ENCODE measurements at regions not wholly inside any gene's neighbourhood (a gene's known extent, or its start where the extent isn't known, plus 50 kb on each side); places are given as distances from the start of the nearest gene placed in this dataset.
"Not testable (repeated sequence)": the region's sequence is repeated elsewhere in the genome, so short reads cannot be mapped to it uniquely, and the experiment has no call there.

DNA sequence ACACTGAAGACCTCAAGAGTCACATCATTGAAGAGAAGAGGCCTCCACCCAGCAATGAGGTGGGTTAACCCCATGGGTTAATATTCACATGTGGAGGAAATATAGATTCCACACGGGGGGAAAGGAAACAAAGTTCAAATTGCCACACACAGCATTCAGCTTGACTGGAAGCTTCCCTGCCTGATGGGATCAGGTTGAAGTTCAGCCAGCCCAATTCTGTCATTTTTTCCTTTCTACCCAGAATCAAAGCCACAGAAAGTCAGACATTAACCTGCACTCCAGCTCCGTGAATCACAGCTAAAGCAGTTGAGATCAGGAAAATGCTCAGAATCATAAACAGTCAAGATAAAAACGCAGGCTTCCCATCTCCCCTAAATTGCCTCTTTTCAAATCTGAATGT, 208.7 kb upstream of the OBI1 start:
- DNase-seq (ENCODE audit: low read depth) = no peak

DNA sequence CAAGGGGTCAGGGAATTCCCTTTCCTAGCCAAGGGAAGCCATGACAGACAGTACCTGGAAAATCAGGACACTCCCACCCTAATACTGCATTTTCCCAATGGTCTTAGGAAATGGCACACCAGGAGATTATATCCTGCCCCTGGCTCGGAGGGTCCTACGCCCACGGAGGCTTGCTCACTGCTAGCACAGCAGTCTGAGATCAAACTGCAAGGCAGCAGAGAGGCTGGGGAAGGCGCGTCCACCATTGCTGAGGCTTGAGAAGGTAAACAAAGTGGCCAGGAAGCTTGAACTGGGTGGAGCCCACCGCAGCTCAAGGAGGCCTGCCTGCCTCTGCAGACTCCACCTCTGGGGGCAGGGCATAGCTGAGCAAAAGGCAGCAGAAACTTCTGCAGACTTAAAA, 207.1 kb upstream of the OBI1 start:
- DNase-seq (ENCODE audit: low read depth) = not testable (repeated sequence)

DNA sequence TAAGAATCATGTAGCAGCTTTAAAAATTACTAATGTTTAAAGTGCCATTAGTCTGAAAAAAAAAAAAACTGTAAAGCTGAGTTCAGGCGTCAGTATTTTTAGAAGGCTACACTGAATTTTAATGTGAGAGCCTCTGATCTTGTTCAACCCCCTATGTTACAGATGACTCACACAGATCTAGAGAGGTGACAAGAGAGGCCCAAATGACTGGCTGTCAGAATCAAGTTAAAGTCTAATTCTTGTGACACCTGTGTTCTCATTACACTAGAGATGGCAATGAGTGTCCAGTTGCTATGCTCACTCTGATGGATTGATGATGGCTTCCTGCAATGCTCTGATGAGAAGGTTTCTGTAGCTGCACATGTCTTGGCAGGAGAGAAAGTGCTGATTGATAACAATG, 203.5 kb upstream of the OBI1 start:
- DNase-seq (ENCODE audit: low read depth) = no peak

DNA sequence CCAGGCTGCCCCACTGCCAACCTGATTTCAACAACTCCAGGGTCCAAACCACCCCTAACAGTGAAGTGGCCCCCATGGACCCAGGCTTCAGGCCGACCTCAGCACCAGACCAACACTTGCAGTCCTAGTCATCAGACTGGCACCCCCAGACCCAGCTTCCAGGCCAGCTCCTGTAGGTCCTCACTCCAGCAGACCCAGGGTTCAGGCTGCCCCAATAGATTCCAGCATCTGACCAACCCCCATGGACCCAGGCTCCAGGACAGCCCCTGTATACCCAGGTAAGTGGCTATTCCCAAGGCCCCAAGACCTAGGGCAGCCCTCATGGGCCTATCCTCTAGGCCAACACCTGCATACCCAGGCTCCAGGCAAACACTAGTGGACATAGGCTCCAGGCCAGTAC, 193.8 kb upstream of the OBI1 start:
- DNase-seq (ENCODE audit: low read depth) = no peak

DNA sequence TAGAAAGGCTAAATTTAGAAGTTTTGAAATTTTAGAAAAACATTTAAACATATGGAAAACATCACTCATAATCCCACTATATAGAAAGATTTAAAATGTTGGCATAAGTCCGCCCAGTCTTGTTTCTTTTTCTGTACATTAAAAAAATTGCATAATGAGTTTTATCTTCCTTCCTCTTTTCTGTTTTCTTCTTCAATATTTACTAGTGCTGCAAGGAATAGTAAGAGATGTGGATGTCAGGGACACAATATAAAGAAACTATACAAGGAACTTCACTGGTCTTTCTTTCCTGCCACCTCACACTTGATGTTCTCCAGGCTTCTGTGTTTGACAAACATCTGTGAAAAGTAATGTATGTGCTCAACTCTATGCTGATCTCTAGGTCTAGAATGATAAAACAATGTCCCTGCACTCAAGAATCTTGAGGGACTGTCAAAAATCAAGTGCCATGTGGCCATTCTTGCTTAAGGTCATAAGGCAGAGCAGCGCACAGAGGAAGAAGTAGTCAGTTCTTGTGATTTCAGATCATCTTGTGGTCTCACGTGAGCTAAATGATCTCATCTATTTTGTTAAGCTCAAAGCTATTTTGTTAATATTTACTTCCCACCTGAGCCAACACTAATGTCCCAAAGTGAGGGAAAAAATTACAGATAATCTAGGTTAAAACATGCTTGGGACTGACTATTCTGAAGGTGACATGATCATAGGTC, 186.9 kb upstream of the OBI1 start:
- DNase-seq (ENCODE audit: low read depth) = no peak

DNA sequence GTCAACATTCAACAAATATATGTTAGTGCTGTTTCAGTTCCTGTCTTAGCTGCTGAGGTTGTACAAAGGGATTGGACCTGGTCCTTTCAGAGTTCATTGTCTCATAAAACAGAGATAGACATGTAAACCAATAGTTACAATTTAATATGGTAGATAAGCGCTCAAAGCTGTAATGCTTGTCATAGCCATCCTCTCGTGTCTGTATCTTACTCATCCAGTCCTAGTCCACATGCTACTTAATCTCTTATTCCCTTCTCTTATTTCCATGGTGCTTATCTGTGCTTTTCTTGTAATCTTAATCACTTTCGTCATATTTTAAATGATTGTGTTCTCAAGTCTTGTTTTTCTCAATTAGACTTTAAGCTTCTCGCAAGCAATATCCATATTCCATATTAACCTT, 185.2 kb upstream of the OBI1 start:
- no peak for DNase-seq (ENCODE audit: low read depth)

DNA sequence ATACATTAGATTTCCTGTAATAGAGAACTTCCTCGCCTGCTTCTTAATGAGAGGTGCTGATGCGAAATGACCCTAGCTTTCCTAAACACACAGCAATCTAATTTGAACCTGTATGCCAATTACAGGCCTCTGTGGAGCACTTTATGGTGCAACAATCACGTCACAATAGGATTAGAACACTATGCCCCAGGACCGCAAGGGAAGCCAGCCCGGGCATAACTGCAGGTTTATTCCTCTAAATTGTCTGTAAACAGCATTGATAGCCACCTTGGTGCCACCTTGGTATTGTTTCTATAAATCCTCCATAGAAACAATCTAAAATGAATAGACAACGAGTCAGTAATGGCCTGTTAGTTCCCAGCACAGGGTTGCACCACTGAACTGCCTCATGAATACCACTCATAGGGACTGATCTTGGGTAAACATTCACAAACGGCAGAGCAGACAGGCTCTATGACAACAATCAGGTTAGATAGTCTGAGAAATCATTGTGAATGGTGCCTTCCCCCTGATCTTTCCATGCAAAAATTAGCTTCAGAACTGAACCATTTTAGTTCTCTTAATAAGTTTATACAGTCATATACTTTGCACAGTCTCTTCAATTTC, 182.5 kb upstream of the OBI1 start:
- DNase-seq (ENCODE audit: low read depth) = no peak

DNA sequence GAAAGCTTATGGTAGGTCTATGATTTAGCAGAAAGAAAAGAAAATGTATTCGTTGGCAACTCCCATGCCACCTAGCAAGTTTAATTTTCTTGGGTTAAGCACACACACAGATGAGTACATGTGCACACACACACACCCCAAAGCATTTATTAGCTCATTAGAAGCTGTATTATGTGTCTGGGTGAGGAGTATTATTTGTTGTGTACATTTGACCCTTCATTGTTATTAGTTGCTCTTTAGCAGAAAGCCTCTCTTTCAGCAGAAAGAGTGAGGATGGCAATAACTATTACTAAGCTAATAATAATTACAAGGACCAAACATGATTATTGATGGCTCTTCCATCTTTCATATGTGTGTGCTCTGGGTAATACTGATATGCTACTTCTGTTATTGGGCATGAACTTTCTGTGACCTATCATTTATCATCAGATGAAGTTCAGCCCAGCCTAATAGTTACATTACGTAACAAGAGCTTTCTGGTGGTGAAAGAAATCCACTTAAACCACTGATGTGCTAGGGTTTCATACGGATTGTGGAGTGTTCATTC, 177.4 kb upstream of the OBI1 start:
- no peak for DNase-seq (ENCODE audit: low read depth)

DNA sequence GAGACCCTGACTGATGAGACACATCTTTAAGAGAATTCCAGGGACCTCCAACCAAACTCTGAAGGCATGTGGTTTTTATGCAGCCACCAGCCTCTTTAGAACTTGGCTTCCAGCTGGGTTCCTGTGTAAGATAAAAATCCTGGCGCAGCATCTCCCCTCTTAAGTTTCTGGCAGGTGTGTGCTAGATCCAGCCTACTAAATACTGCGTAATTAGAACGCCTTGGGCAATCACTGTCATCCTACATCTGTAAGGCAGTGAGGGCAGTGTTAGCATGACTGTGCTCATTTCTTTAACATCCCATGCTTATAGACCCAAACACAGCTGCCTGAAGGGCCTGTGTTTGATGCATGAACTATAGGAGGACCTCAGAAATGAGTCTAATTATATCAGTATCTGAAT, 173.5 kb upstream of the OBI1 start:
- no peak for DNase-seq (ENCODE audit: low read depth)

DNA sequence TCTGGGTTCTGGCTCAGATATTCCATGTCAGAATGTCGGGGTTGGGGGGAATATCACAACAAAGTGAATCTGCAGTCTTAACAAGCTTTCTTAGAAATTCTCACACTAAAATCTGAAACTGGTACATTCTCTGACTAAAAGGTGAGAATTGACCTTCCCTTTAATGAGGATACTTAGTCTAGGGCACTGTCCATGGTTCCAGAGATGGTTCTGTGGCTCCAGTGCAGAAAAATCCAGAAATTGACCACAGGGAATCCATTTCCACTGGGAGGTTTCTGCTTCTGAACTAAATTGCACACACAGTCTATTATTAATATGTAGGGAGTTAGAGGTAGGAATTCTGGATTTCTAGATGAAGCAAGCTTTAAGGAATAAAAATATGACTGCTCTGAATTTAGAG, 171.6 kb upstream of the OBI1 start:
- DNase-seq (ENCODE audit: low read depth) = no peak

DNA sequence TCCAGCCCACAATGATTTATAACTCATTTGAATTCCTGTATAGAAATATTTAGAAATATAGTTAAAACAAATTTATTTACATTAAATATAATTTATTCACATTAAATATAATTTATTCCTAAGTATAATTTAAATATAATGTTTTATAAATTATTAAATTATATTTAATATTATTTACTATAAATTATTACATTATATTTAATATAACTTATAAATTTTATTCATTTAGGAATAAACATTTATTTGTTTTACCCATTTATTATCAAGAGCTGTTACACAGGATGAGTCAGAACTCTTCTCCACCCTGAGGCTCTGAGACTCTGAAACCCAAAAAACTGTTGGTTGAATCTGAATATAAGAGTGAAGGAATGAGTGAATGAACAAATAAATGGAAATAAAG, 170.9 kb upstream of the OBI1 start:
- DNase-seq (ENCODE audit: low read depth) = no peak

DNA sequence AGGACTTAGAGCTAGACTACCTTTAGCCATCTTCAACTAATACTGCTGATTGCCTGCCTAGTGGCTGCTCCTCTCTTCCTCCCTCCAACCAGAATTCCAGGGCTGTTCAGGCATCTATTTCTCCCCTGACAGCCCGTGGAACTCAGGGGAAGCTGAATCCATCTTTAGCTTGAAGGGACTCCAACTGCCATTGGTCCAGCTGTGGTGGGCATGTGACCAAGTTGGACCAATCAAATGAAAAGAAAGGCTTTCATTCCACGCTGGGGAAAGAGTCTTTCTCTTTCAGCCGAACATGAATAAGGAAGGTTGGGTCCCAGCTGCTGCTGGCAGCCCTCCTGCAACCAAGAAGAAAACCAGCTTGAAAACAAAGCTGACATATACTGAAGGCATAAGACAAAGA, 168.5 kb upstream of the OBI1 start:
- DNase-seq (ENCODE audit: low read depth) = no peak

DNA sequence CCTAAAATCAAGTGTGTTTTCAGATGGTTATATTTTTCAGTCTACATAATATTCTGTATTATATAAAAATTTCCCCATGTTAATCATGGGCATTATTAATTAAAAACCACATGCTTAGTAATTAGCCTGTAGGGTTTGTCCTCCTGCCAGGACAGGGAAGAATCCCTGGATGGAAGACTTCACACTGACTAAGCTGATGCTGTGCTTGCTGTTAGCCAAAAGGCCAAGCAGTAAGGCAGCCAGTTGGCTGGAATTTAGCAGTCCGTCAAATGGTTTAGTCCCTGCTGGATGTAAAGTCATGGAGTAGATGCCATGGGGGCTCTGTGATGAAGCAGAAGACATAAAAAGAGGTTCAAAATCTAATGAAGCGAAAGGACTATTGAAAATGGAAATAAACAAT, 168.0 kb upstream of the OBI1 start:
- no peak for DNase-seq (ENCODE audit: low read depth)

DNA sequence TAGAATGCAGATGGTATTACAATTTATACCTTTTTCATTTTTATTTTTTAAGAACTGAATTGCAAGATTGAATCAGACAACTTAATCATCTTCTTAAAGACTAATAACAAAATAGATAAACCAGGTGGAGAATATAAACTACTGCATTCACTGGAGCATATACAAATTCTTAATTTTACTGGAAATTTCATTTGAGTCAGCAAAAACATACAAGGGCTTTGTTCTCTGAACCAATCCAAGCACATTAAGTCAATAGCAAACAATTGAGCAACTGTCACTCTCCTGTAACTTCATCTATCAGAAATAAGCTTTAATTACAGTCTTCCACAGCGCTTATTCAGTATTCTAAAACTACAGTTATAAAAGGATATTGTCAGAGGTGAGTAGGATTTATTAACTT, 167.4 kb upstream of the OBI1 start:
- no peak for DNase-seq (ENCODE audit: low read depth)

DNA sequence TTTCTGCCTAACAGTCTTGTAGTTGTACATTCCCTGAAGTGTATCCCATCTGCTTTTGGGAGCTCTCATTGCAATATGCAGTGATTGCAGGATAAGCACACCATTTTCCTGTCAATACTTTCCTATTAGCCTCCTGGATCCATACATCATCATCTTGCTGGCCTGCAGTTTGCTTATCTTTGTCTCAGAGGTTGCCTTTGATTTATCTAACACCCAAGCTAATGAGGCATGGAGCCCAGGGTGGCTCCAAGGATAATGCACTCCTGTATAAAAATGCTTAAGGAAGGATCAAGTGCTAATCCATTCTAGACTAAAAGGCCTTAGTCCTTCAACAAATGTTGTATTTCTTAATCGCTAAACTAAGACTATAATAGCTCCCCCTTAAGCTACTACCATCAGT, 161.6 kb upstream of the OBI1 start:
- no peak for DNase-seq (ENCODE audit: low read depth)

DNA sequence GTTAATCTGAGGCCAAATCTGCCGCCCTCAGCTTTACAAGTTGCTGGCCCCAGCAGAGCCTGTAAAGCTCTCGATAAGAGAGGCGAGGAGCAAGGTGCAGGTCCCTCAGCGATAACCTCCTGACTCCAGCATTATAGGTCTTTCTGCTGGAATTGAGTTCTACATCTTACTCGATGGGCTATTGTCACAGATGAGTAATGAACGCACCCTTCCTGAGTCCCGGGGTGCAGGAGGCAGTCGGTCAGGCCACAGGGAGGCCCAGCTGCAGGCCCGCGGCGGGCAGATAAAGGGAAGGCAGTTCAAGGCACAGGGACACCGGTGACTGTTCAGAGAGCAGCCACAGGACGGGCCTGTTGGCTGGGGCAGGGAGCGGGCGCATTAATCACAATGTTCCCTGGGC, 157.6 kb upstream of the OBI1 start:
- DNase-seq (ENCODE audit: low read depth) = no peak

DNA sequence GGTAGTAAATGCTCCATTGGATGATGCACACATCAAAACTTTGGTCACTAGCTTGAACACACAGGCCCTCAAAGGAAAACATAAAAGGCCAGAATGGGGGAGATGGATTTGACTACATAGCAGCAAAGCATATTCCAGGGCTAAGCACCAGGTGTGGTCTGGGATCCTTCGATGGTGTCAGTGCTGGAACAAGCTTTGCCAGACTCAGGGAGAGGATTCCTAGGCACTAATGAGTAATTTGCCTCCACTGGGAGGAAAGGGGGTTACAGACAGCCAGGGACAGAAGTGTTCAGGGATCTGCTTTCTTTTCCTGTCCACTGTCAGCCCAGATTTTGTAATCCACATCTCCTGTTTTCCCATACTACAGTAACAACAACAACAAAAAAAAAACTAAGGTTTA, 157.2 kb upstream of the OBI1 start:
- DNase-seq (ENCODE audit: low read depth) = no peak

DNA sequence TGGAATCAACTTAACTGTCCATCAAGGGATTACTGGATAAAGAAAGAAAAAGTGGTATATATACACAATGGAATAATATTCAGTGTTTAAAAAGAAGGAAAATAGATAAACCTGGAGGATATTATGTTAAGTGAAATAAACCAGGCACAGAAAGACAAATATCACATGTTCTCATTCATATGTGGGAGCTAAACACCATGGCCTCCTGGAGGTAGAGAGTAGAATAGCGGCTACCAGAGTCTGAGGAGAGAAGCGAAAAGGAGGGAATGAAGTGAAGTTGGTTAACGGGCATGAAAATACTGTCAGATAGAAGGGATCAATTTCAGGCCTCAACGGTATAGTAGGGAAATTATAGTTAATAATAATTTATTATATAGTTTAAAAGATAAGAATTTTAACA, 147.5 kb upstream of the OBI1 start:
- DNase-seq (ENCODE audit: low read depth) = no peak

DNA sequence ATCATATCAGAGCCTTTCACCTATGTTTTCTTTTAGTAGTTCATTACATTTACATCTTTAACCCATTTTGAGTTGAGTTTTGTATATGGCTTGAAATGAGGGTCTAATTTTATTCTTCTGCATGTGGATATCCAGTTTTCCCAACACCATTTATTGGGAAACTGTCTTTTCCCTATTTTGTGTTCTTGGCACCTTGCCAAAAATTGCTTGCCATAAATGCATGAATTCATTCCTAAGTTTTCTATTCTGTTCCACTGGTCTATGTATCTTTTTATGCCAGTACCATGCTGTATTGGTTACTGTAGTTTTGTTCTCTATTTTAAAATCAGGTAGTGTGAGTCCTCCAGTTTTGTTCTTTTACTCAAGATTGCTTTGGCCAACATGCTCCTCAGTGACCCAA, 144.0 kb upstream of the OBI1 start:
- DNase-seq (ENCODE audit: low read depth) = no peak

DNA sequence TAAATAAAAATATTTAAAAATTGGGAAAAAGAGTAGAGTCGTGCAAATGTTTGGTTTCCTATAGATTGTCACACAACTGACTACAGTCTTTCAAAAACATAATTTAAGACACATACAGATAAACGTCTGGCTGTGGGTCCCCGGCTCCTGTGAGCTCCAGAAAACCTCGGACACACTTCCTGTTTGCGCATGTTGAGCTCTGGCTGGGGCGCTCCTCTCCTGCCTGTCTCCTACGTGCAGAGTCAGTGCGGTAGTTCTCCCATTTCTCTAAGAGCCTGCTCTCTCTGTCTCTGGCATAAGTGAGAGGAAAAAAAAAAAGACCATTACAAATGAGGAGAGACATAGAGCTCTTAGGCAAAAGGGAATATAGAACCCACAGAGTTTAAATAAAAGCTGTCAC, 128.2 kb upstream of the OBI1 start:
- no peak for DNase-seq (ENCODE audit: low read depth)

DNA sequence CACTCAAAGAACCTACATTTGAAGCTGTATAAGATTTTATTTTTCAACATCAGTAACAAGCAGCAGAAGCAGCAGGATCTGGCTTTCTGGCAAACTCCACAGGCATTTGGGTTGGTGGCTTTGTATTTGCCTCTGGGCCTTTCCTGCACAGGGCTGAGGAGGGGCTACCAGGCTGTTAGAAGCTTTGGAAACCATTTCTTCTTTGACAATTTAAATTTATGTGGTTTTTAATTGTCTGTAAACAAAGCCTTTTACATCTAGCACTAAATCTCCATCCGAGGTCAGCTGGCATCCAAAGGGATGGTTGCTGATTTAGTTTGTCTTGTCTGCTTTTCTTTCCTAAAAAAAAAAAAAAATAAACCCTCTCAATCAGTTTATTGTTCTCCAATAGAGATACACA, 127.5 kb upstream of the OBI1 start:
- DNase-seq (ENCODE audit: low read depth) = no peak

DNA sequence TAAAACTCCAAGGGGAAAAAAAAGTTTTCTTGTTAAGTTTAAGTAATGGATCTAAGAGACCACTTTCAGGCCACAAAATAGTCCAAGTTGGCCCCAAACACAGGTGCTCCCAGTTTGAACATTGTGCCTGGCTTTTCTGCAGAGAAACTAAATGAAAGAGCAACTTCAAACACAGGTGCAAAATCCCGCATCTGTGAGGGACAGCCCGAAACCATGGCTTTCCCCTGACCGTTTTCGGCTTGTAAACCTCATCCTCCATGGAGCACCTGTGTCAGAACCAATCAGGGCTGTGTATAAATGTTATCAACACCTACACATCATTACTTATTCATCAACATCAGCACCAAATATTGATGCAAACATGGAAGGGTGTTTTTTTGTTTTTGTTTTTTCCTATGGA, 126.8 kb upstream of the OBI1 start:
- DNase-seq (ENCODE audit: low read depth) = no peak

DNA sequence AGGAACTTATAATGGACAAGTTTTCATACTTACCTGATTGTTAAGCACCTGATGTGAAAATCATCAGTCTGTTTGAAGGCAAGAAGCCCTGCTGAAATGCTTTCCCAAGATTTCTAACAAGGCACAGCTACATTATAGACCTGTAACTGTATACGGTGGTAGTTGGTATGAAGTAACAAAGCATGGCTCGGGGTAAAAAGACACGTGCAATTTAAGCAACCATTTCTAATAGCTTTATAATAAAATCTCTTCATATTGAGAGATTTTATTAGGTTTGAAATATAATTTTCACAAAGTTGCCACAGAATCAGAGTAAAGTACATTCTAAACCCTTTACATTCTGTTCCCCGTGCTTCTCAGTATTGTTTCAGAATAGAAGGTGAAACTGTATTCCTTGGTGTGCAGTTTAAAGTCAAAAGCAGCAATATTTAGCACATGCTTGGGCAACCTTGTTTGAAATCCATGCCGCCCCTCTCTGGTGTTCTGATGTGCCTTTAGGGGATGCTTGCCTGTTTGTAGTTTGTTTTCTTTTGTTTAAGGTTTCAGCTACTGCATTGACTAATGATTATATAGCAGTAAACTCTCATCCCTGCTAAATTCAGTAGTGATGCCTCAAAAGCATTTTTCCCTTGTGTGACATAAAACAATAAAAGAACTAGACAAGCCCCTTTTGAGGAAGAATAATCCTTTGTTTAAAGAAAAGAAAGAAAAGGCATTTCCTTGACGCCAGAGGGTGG, 125.2 kb upstream of the OBI1 start:
- DNase-seq (ENCODE audit: low read depth) = no peak

Measured in stimulated activated CD8-positive, alpha-beta memory T cell treated with anti-CD3 and anti-CD28 coated beads, Interleukin-7, amount 100 ng/mL, for 24 hours (primary cell).